Esophagus squamous epithelium (tissue), 5 donors: ENCODE measurements at regions not wholly inside any gene's neighbourhood (a gene's known extent, or its start where the extent isn't known, plus 50 kb on each side); places are given as distances from the start of the nearest gene placed in this dataset.
"Not testable (repeated sequence)": the region's sequence is repeated elsewhere in the genome, so short reads cannot be mapped to it uniquely, and the experiment has no call there.

Experiments
- DNase-seq: peaks from one replicate; lab custom pipeline; 2025; lab: John Stamatoyannopoulos, UW
- H3K27ac ChIP-seq, 4 donors: fragments of 200-600 bp; sonication (generic); one replicate each; pipeline ENCODE4 v1.5.1; 2016 to 2019; ENCODE audit warnings: mild to moderate bottlenecking in 1 of 4
- H3K27me3 ChIP-seq, 4 donors: fragments of 200-600 bp; sonication (generic); 1 replicate in 3 of 4; 2 replicates in 1 of 4; pipeline versions ENCODE4 v1.5.1 to v1.6.0; 2017 to 2021; ENCODE audit warnings: antibody characterized with exemption in 1 of 4
- H3K36me3 ChIP-seq, 3 donors: fragments of 200-600 bp; sonication (generic); one replicate each; pipeline ENCODE4 v1.5.1; 2016 to 2019
- H3K4me1 ChIP-seq, 3 donors: fragments of 200-600 bp; sonication (generic); one replicate each; pipeline ENCODE4 v1.5.1; 2017 to 2019
- H3K4me3 ChIP-seq, 4 donors: fragments of 200-600 bp; sonication (generic); 1 replicate in 3 of 4; 2 replicates in 1 of 4; pipeline ENCODE4 v1.5.1; 2016 to 2019; ENCODE audit warnings: mild to moderate bottlenecking in 2 of 4, moderate library complexity in 1 of 4
- H3K9me3 ChIP-seq, 3 donors: fragments of 200-600 bp; sonication (generic); one replicate each; pipeline ENCODE4 v1.5.1; 2016 to 2019
- POLR2A ChIP-seq, 4 donors: fragments of 450-650 bp; IDR thresholded peaks; one replicate each; pipeline ENCODE4 v1.6.1; 2017; ENCODE audit warnings: antibody characterized with exemption in 4 of 4, mild to moderate bottlenecking in 4 of 4, moderate library complexity in 3 of 4
- WGBS, 2 donors: methylation state at CpG; one replicate each; pipeline ENCODE4 v1.1.5; 2018; 5-methylcytosine and 5-hydroxymethylcytosine counted together
- intact Hi-C: fragments of 100-400 bp; cut with DNase I; formaldehyde crosslinking; loops from one replicate; pipeline ENCODE4 v1.15.0; 2022
- TF ChIP-seq, protein P1 (sequence below), 6 experiments: fragments of 450-650 bp in 4 of 6; fragments of 200-600 bp in 2 of 6; sonication (generic) in 2 of 6; IDR thresholded peaks; one replicate each; pipeline ENCODE4 v1.5.1; 2016 to 2019; ENCODE audit warnings: antibody characterized with exemption in 6 of 6, mild to moderate bottlenecking in 4 of 6, moderate library complexity in 4 of 6
- donor health status: DM: yes; HTN: yes; CAD: no.

DNA sequence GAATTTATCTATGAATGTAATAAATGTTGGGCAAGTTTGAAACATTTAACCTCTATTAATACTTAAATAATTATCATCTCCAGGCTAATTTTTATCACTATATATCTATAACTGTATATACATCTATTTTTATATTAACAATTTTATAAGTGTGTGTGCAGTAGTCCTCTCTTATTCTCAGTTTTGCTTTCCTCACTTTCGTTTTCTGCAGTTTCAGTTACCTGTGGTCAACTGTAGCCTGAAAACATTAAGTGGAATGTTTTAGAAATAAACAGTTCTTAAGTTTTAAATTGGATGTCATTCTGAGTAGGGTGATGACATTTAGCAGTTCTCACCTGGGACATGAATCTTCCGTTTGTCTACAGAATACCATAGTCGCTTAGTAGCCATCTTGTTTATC is 379.4 kb upstream of the MAN1A1 start:
- TF ChIP-seq, protein P1, sequence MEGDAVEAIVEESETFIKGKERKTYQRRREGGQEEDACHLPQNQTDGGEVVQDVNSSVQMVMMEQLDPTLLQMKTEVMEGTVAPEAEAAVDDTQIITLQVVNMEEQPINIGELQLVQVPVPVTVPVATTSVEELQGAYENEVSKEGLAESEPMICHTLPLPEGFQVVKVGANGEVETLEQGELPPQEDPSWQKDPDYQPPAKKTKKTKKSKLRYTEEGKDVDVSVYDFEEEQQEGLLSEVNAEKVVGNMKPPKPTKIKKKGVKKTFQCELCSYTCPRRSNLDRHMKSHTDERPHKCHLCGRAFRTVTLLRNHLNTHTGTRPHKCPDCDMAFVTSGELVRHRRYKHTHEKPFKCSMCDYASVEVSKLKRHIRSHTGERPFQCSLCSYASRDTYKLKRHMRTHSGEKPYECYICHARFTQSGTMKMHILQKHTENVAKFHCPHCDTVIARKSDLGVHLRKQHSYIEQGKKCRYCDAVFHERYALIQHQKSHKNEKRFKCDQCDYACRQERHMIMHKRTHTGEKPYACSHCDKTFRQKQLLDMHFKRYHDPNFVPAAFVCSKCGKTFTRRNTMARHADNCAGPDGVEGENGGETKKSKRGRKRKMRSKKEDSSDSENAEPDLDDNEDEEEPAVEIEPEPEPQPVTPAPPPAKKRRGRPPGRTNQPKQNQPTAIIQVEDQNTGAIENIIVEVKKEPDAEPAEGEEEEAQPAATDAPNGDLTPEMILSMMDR (IDR thresholded peaks at IDR 0.05), result no peak
- no peak for TF ChIP-seq POLR2A (IDR thresholded peaks at IDR 0.05)
- H3K27ac ChIP-seq, result no peak overlapping the region

DNA sequence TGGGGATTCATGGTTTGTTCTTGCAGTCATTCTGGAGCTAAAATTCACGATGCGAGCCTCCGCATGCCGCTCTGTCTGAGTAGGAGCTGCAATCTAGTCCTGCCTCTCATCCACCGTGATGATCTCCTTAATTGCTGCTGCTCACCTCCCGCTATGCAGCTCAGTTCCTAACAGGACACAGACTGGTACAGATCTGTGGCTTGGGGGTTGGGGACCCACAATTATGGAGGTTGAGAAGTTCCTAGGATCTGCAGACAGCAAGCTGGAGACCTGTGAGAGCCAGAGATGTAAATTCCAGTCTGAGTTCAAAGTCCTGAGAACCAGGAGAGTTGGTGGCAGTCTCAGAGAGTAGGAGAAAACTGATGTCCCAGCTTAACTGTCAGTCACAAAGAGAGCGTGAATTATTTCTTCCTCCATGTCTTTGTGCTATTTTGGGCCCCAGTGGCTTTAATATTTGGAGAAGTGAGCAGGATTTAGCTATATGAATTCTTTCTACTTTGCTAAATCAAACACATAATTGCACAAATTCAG is 378.7 kb upstream of the MAN1A1 start:
- WGBS, 2 donors, result 58 to 93% methylated on average over 1 to 7 of the region's 7 CpGs
- Histone ChIP-seq H3K9me3 (no peaks in the 10 kb centered on the region), H3K4me3 (no peak overlapping the region), H3K36me3 (no peaks in the 10 kb centered on the region), H3K27me3 (no peaks in the 10 kb centered on the region), H3K27ac (no peak overlapping the region), H3K4me1 (peaks cover 0 to 7% (median 0%) of the 10 kb centered on the region in 3 donors)
- intact Hi-C loops, result no loop called here
- no peak for TF ChIP-seq POLR2A (IDR thresholded peaks at IDR 0.05)
- TF ChIP-seq, protein P1 (IDR thresholded peaks at IDR 0.05), result no peak
- DNase-seq, result no peak

More for the DNA sequence above, 379.4 kb upstream of the MAN1A1 start:
- 75 to 85% methylated on average over 3 of the region's 3 CpGs for WGBS, 2 donors
- Histone ChIP-seq H3K27me3 (no peaks in the 10 kb centered on the region), H3K36me3 (no peaks in the 10 kb centered on the region), H3K4me1 (peaks cover 0 to 7% (median 0%) of the 10 kb centered on the region in 3 donors), H3K9me3 (no peaks in the 10 kb centered on the region), H3K4me3 (no peak overlapping the region)
- intact Hi-C loops, result no loop called here
- no peak for DNase-seq

DNA sequence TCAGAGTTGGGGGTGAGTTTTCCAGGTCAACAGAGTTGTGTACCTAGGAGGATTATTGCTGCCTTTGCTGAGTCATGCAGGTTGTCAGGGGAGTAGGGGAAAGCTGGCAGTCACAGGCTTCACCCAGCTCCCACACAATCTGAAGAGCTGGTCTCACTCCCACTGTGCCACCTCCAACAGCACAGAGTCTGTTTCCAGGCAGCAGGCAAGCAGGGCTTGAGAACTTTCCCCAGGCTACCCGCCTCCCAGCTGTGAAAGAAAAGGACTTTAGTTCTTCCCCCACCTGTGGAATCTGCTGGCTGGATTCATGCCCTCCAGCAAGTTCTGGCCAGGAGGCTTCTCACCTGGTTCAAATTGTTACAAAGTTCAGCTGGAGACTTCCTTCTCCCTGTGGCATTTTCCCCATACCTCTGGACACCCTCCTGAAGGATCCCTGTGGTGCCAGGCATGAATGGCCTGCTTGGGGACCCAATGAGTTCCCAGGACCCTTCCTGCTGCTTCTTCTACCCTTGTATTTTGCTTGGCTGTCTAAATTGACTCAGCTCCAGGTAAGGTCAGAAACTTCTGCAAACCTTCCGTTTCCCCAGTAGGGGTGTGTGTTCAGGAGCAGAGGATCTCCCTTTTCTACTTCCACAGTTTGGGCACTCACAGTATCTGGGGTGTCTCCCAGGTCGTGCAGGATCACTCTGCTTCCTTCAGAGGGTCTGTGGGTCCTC is 378.1 kb upstream of the MAN1A1 start:
- no peak for TF ChIP-seq POLR2A (IDR thresholded peaks at IDR 0.05)
- TF ChIP-seq, protein P1 (IDR thresholded peaks at IDR 0.05), result no peak
- Histone ChIP-seq H3K4me1 (peaks cover 0 to 7% (median 0%) of the 10 kb centered on the region in 3 donors), H3K9me3 (no peaks in the 10 kb centered on the region), H3K36me3 (no peaks in the 10 kb centered on the region), H3K27ac (no peak overlapping the region), H3K27me3 (no peaks in the 10 kb centered on the region), H3K4me3 (no peak overlapping the region)
- intact Hi-C loops, result no loop called here
- WGBS, 2 donors, result 67 to 80% methylated on average over 3 of the region's 3 CpGs
- no peak for DNase-seq

DNA sequence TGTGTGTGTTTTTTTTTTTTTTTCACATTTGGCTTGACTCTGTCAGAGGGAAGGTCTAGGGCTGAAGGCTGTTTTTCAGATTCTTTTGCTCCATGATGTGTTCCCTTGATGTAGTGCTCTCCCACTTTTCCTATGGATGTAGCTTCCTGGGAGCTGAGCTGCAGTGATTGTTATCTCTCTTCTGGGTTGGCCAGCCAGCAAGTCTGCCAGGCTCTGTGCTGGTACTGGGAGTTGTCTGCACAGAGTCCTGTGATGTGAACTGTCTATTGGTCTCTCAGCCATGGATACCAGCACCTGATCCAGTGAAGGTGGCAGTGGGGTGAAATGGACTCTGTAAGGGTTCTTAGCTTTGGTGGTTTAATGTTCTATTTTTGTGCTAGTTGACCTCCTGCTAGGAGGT is 377.4 kb upstream of the MAN1A1 start:
- intact Hi-C loops, H3K9me3 ChIP-seq, H3K4me3 ChIP-seq, H3K27ac ChIP-seq, H3K27me3 ChIP-seq, DNase-seq, H3K36me3 ChIP-seq, H3K4me1 ChIP-seq: not testable (repeated sequence)

DNA sequence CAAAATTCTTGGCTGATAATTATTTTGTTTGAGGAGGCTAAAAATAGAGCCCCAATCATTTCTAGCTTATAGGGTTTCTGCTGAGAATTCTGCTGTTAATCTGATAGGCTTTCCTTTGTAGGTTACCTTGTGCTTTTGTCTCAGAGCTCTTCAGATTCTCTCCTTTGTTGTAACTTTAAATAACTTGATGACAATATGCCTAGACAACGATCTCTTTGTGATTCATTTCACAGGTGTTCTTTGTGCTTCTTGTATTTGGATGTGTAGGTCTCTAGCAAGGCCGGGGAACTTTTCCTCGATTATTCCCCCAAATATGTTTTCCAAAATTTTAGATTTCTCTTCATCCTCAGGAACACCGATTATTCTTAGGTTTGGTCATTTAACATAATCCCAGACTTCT is 376.5 kb upstream of the MAN1A1 start:
- Histone ChIP-seq H3K4me3 (no peak overlapping the region), H3K9me3 (no peaks in the 10 kb centered on the region), H3K36me3 (no peaks in the 10 kb centered on the region), H3K27ac (no peak overlapping the region), H3K27me3 (no peaks in the 10 kb centered on the region), H3K4me1 (peaks cover 0 to 7% (median 0%) of the 10 kb centered on the region in 3 donors)
- 80 to 87% methylated on average over 4 of the region's 4 CpGs for WGBS, 2 donors
- DNase-seq, result no peak
- TF ChIP-seq, protein P1 (IDR thresholded peaks at IDR 0.05), result no peak
- no peak for TF ChIP-seq POLR2A (IDR thresholded peaks at IDR 0.05)
- intact Hi-C loops, result no loop called here
